Loucy (cell line): ENCODE measurements at regions not wholly inside any gene's neighbourhood (a gene's known extent, or its start where the extent isn't known, plus 50 kb on each side); places are given as distances from the start of the nearest gene placed in this dataset.

ENCODE experiments used
- H2AFZ ChIP-seq: fragments of 200-600 bp; sonication (generic); 2 replicates; pipeline ENCODE4 v1.6.0; 2016; ENCODE audit warnings: antibody characterized with exemption, mild to moderate bottlenecking, low read length, moderate library complexity
- H3F3A ChIP-seq: fragments of 200-600 bp; 2 replicates; pipeline ENCODE4 v1.6.0; 2016; ENCODE audit warnings: antibody characterized with exemption, low read depth, mild to moderate bottlenecking
- H3K27me3 ChIP-seq: fragments of 200-600 bp; sonication (generic); 2 replicates; pipeline ENCODE4 v1.6.1; 2014; ENCODE audit warnings: low read length, mild to moderate bottlenecking; ENCODE audit not compliant: insufficient read depth, poor library complexity, severe bottlenecking
- H3K36me3 ChIP-seq: fragments of 200-600 bp; sonication (generic); 2 replicates; pipeline ENCODE4 v1.6.1; 2016; ENCODE audit warnings: low read length; ENCODE audit not compliant: insufficient read depth
- H3K4me1 ChIP-seq: fragments of 200-600 bp; sonication (generic); 2 replicates; pipeline ENCODE4 v1.5.1; 2014; ENCODE audit warnings: low read length, mild to moderate bottlenecking; ENCODE audit not compliant: insufficient read depth, poor library complexity, severe bottlenecking
- H3K4me2 ChIP-seq: fragments of 200-600 bp; sonication (generic); 2 replicates; pipeline ENCODE4 v1.6.0; 2014; ENCODE audit warnings: antibody characterized with exemption, low read length, low read depth, mild to moderate bottlenecking; ENCODE audit not compliant: poor library complexity, severe bottlenecking
- H3K4me3 ChIP-seq: fragments of 200-600 bp; sonication (generic); 2 replicates; pipeline ENCODE4 v1.5.1; 2014; ENCODE audit warnings: low read length, mild to moderate bottlenecking, mixed read lengths; ENCODE audit not compliant: poor library complexity, severe bottlenecking
- H3K79me2 ChIP-seq: fragments of 200-600 bp; sonication (generic); 2 replicates; pipeline ENCODE4 v1.6.1; 2014; ENCODE audit warnings: low read length; ENCODE audit not compliant: insufficient read depth
- H3K9ac ChIP-seq: fragments of 200-600 bp; sonication (generic); 2 replicates; pipeline ENCODE4 v1.6.0; 2014; ENCODE audit warnings: mild to moderate bottlenecking, low read depth, low read length, moderate library complexity; ENCODE audit not compliant: poor library complexity, severe bottlenecking
- H3K9me2 ChIP-seq: fragments of 200-600 bp; sonication (generic); replicated peaks from 2 replicates; pipeline ENCODE4 v1.6.1; 2016; ENCODE audit warnings: low read depth, low read length, mixed read lengths
- H3K9me3 ChIP-seq: fragments of 200-600 bp; sonication (generic); 2 replicates; pipeline ENCODE4 v1.6.1; 2014; ENCODE audit warnings: mild to moderate bottlenecking, antibody characterized with exemption, low read length, low read depth; ENCODE audit not compliant: insufficient read depth
- H4K20me1 ChIP-seq: fragments of 200-600 bp; sonication (generic); 2 replicates; pipeline ENCODE4 v1.6.0; 2014; ENCODE audit warnings: antibody characterized with exemption, low read length, mild to moderate bottlenecking; ENCODE audit not compliant: insufficient read depth, poor library complexity, severe bottlenecking
- CTCF ChIP-seq: fragments of 200-600 bp; sonication (generic); conservative IDR thresholded peaks from 2 replicates; pipeline ENCODE4 v1.5.1; 2014; ENCODE audit warnings: mild to moderate bottlenecking, antibody characterized with exemption, low read length
- EZH2phosphoT487 ChIP-seq: fragments of 200-600 bp; IDR thresholded peaks from 2 replicates; pipeline ENCODE4 v1.6.1; 2018; ENCODE audit warnings: antibody characterized with exemption, mild to moderate bottlenecking, moderate library complexity, borderline replicate concordance

DNA sequence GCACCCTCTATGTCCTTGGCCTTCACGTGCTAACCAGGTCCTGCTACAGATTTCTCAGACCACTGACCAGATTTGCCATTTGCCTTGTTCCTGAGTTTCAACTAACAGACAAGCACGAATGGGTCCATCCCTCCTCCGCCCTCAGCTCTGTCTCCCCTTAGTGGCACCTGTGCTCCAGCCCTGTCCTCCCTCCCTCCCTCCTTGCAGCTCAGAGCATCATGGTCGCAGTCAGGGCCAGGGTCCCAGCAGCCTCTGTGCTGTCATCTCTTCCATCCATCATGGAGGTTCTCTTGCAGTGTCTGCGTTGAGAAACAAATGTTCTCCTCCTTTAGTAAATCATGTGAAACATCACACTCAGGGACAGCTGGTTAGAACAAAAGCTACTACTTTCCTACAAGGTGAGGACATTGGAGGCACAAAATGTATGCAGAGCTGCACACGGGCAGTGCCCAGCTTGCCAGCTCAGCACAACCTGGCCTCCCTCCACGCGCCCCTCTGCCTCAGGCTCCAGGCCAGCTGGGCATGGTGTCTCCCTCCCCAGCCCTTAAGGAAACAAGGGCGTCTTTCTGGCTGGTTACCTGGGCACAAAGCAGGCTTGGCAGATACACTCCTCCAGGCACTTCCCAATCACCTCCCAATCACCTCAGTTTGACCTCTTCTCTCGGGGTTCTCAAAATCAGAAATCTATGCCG lies 79.5 kb upstream of the ATP6AP2 start:
- Histone ChIP-seq H3F3A (no peaks in the 10 kb centered on the region), H3K9me2 (no peaks in the 10 kb centered on the region), H3K79me2 (no peaks in the 10 kb centered on the region), H3K4me1 (peaks cover 15% of the 10 kb centered on the region), H3K4me2 (no peak overlapping the region), H3K27me3 (no peaks in the 10 kb centered on the region), H3K9ac (no peak overlapping the region), H3K4me3 (no peak overlapping the region), H3K36me3 (no peaks in the 10 kb centered on the region), H2AFZ (no peak overlapping the region), H3K9me3 (no peaks in the 10 kb centered on the region), H4K20me1 (no peaks in the 10 kb centered on the region)
- TF ChIP-seq CTCF (no peak), EZH2phosphoT487 (no peak)

DNA sequence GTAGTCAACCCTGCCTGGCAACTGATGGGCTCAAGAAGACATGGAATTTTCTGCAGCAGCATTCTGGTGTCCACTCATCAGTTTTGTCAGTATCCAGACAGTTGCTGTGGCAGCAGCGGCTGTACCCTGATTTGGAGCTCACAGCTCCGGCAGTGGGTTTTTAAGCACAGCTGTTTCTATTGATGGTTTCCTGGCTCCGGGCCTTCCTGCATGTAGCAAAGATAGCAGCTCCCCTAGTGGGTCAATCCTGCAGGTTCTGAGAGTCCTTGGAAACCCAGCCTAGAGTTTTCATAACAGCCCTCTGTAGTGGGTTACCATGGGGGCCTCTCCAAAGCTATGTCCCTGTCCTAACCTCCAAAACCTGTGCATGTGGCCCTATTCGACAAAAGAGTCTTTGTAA lies 84.0 kb upstream of the ATP6AP2 start:
- Histone ChIP-seq H4K20me1 (no peaks in the 10 kb centered on the region), H3K79me2 (no peaks in the 10 kb centered on the region), H3F3A (no peaks in the 10 kb centered on the region), H2AFZ (no peak overlapping the region), H3K4me1 (peaks cover 15% of the 10 kb centered on the region), H3K9me3 (no peaks in the 10 kb centered on the region), H3K36me3 (no peaks in the 10 kb centered on the region), H3K9ac (no peak overlapping the region), H3K27me3 (no peaks in the 10 kb centered on the region), H3K4me3 (no peak overlapping the region), H3K9me2 (no peaks in the 10 kb centered on the region), H3K4me2 (no peak overlapping the region)
- TF ChIP-seq CTCF (no peak), EZH2phosphoT487 (no peak)

DNA sequence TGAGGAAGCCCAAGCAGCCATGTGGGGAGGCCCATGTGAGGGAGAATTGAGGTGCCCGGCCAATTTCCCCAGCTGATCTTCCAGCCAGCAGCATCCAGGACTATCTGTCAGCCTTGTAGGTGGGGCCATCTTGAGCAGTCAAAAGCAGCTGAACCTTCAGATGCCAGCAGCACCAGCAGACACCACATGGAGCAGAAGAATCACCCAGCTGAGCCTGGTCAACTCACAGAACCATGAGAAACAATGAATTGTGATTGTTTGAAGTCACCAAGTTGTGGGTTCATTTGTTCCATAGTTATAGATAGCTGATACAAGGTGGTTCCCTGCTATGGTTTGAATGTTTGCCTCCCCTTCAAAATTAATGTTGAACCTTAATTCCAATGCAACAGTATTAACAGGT lies 85.1 kb upstream of the ATP6AP2 start:
- TF ChIP-seq CTCF (no peak), EZH2phosphoT487 (no peak)
- H3K4me2 ChIP-seq: no peak overlapping the region
- H4K20me1 ChIP-seq: no peaks in the 10 kb centered on the region
- no peaks in the 10 kb centered on the region for H3K79me2 ChIP-seq
- no peak overlapping the region for H2AFZ ChIP-seq
- H3K4me1 ChIP-seq: peaks cover 15% of the 10 kb centered on the region
- H3K36me3 ChIP-seq: no peaks in the 10 kb centered on the region
- H3K9me2 ChIP-seq: no peaks in the 10 kb centered on the region
- no peaks in the 10 kb centered on the region for H3F3A ChIP-seq
- no peak overlapping the region for H3K9ac ChIP-seq
- no peaks in the 10 kb centered on the region for H3K9me3 ChIP-seq
- no peak overlapping the region for H3K4me3 ChIP-seq
- H3K27me3 ChIP-seq: no peaks in the 10 kb centered on the region
